ENCODE measurements at regions not wholly inside any gene's neighbourhood (a gene's known extent, or its start where the extent isn't known, plus 50 kb on each side); places are given as distances from the start of the nearest gene placed in this dataset.
"Not testable (repeated sequence)": the region's sequence is repeated elsewhere in the genome, so short reads cannot be mapped to it uniquely, and the experiment has no call there.

- no peak for DNase-seq
Observed at GRCh38 chr3:99586701-99587100, 51.7 kb upstream of the COL8A1 start.

DNA sequence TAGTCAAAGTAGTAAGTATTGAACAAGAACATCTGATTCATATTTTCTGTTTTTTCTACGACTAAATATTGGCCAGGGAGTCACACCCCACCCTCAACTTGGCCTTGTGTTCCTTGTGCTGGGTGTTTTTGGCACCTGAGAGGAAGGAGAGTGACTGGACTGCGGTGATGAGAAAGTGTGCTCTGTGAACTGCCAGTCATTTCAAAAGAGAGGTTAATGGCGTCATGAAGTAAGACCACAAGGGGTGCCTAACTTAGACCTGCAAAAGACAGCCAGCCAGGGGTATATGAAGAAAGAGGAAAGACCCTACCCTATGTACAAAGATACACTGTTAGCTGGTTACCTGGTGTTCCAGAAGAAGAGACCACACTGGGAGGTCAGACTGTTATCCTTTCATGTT, 58.4 kb upstream of the COL8A1 start:
- no peak for DNase-seq

DNA sequence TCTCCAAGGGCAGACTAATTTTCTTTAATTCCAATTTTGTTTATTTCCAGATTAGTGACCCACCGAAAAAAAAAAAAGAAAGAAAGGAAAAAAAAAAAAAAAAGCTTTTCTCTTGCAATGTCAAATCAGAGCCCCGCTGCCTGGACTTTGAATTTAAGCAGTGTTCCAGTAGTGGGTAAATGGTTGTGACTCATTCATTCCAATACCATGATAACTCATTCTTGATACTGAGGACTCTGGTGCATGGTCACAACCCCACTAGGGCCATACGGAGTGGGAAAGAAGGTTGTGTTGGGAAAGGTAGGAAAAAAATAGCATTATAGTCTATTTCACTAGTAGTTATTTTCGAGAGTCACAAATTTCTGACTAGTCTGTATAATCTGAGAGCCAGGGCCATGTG, 59.1 kb upstream of the COL8A1 start:
- no peak for DNase-seq

- DNase-seq: no peak
Observed at GRCh38 chr3:99578339-99578970, 59.9 kb upstream of the COL8A1 start.

DNA sequence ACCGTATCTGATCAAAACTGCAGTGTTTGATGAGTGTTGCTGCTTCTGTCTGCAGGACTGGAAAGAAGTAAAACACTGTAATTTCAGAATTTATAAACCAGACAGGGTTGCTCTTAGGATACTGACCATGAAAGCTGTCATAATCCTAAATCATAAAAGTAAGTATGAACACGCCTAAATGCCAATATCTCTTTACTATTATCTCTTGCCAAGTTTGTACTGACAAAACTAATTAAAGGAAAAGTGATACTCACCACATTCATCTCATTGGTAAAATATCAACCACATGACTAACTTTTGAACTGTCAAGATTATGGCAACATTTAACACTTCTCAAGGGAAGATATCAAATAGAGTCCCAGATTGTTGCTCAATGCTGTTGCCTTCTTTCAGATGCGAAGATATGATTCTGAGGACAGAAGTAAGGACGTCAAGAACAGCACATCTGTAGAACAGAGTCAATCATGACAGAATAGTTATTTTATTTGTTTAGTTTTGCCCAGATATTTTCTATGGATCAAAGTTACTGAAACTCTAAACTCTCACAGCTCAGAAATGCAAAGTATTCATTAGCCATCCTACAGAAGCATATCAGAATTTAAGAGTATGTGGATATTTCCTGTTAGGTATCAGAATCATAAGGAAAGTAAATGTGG, 61.4 kb upstream of the COL8A1 start:
- DNase-seq: no peak

DNA sequence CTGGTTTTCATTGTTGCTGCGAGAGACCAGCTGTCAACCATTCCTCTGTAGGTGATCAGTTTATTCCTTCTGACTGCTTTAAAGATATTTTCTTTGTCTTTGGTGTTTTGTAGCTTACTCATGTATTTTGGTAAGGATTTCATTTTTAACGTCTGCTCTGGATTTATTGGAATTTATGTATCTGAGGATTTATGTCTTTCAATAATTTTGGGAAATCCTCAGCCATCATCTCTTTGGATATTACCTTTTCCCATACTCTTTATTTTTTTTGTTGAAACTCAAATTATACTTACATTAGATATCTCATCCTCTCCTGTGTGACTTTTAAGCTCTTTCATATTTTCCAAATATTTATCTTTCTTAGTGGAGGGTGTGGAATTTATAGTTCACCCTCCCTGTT, 62.7 kb upstream of the COL8A1 start:
- no peak for DNase-seq

- DNase-seq: no peak
Observed at GRCh38 chr3:99570061-99570460, 68.3 kb upstream of the COL8A1 start.

- DNase-seq: no peak
Observed at GRCh38 chr3:99568663-99569335, 69.6 kb upstream of the COL8A1 start.

- DNase-seq: no peak
Observed at GRCh38 chr3:99565331-99565730, 73.1 kb upstream of the COL8A1 start.

- DNase-seq: no peak
Observed at GRCh38 chr3:99562990-99563607, 75.3 kb upstream of the COL8A1 start.

- DNase-seq: no peak
Observed at GRCh38 chr3:99562138-99562537, 76.3 kb upstream of the COL8A1 start.

DNA sequence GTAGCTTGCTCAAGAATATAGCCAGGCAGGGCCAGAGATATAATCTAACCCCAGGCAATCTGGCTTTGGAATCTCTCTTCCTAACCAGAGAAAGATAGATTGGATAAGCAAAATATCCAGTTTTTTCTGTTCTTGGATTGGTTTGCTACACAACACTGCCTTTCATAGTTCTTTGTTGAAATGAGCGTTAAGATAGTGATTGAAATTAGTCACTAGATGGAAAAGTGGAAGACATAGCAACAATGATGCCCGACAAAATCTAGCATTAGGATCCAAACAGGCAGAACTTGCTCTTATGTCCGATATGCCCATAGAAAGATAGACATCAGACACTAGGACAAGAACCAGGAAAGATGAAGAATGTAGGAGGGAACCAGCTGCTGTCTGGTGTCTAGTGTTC, 77.3 kb upstream of the COL8A1 start:
- no peak for DNase-seq

- DNase-seq: no peak
Observed at GRCh38 chr3:99559196-99559595, 79.2 kb upstream of the COL8A1 start.

DNA sequence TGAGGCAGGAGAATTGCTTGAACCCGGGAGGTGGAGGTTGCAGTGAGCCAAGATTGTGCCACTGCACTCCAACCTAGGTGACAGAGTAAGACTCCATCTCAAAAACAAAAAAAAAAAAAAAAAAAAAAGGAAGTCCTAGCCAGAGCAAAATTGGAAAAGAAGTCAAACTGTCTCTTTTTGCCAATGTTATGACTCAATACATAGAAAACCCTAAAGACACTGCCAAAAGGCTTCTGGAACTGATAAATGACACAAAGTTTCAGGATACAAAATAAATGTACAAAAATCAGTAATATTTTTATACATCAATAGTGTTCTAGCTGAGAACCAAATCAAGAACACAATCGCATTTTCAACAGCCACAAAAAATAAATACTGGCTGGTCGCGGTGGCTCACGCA, 82.5 kb upstream of the COL8A1 start:
- DNase-seq: not testable (repeated sequence)

DNA sequence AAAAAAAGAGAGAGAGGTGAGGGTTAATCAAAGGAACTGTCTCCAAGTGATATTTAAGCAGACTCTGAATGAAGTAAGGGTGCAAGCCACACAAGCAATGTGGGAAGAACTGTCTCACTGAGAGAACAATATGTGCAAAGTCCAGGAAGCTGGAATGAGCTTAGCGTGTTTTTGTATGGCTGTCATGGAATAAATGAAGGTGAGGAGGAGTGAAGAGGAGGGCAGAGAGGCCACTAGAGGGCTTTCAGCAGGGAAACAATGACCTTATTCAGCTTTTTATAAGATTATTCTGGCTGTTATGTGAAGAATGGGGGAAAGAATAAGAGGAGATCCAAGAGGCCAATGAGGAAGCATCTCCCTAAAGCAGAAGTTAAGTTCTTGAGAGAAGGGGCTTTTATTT, 86.9 kb upstream of the COL8A1 start:
- no peak for DNase-seq

- DNase-seq: peak in 1 of 58 donors; percentile 11
Observed at GRCh38 chr3:99549957-99550603, 88.3 kb upstream of the COL8A1 start.

- no peak for DNase-seq
Observed at GRCh38 chr3:99549220-99549619, 89.2 kb upstream of the COL8A1 start.

- DNase-seq: no peak
Observed at GRCh38 chr3:99548674-99549073, 89.7 kb upstream of the COL8A1 start.

- DNase-seq: no peak
Observed at GRCh38 chr3:99545941-99546580, 92.3 kb upstream of the COL8A1 start.

GRCh38 chr3:99544786-99545281, 93.6 kb upstream of the COL8A1 start:
- DNase-seq: no peak

DNA sequence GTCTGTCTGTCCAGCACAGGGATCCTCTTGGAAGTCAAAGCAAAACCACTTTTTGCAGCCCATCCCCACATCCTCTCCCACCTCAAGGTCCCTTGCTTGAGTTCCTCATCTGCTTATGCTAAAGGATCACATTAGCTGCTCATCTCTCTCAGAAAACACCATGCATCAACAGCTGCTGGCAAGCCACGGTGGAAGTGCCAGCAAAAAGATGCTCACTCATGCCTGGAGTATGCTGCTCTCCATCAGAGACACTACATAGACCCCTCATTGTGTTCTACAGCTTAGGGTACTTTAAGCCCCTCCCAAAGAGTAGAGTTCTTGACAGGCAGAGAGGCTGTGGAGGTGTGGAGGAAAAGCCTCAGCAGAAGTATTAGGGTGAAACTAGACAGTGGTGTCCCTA, 94.6 kb upstream of the COL8A1 start:
- DNase-seq: no peak

Data from anterior cingulate cortex (tissue), 58 donors.